ENCODE measurements at regions not wholly inside any gene's neighbourhood (a gene's known extent, or its start where the extent isn't known, plus 50 kb on each side); places are given as distances from the start of the nearest gene placed in this dataset.

- no peak for DNase-seq (ENCODE audit: low read depth)
- TF ChIP-seq CTCF (IDR thresholded peaks at IDR 0.05; ENCODE audit: control insufficient read depth, extremely low read depth, insufficient read depth): no peak
Measured at GRCh38 chr18:25001803-25002202, 350.2 kb downstream of the ZNF521 start.

GRCh38 chr18:25005541-25006403 is 346.2 kb downstream of the ZNF521 start:
- no peak for DNase-seq (ENCODE audit: low read depth)
- no peak for TF ChIP-seq CTCF (IDR thresholded peaks at IDR 0.05; ENCODE audit: control insufficient read depth, extremely low read depth, insufficient read depth)

More at GRCh38 chr18:25001803-25002202, 350.2 kb downstream of the ZNF521 start:
- no peak overlapping the region for H3K4me3 ChIP-seq (ENCODE audit: low read depth, low read length)

GRCh38 chr18:25010623-25011374 is 341.2 kb downstream of the ZNF521 start:
- no peak for TF ChIP-seq CTCF (IDR thresholded peaks at IDR 0.05; ENCODE audit: control insufficient read depth, extremely low read depth, insufficient read depth)
- H3K4me3 ChIP-seq (ENCODE audit: low read depth, low read length): no peak overlapping the region
- no peak for DNase-seq (ENCODE audit: low read depth)

More at GRCh38 chr18:25005541-25006403, 346.2 kb downstream of the ZNF521 start:
- no peak overlapping the region for H3K4me3 ChIP-seq (ENCODE audit: low read depth, low read length)
